B cell (primary cell): ENCODE measurements at regions not wholly inside any gene's neighbourhood (a gene's known extent, or its start where the extent isn't known, plus 50 kb on each side); places are given as distances from the start of the nearest gene placed in this dataset.

Experiments used
- ATAC-seq: fragments of 200-7000 bp; cut with Tn5 transposase; one replicate; pipeline ENCODE4 v1.10.0; 2021; ENCODE audit warnings: low read depth, mild to moderate bottlenecking, moderate number of reproducible peaks, moderate library complexity
- CTCF ChIA-PET: fragments of 350-600 bp; sonication (Branson Sonifier 250); formaldehyde crosslinking; loops from one replicate; lab custom pipeline; 2021; ENCODE audit warnings: antibody characterized with exemption, inconsistent platforms; lab: Charles Lee
- POLR2A ChIA-PET: fragments of 350-600 bp; sonication (Branson Sonifier 250); formaldehyde crosslinking; loops from one replicate; lab custom pipeline; 2021; ENCODE audit warnings: antibody characterized with exemption; lab: Charles Lee
- DNase-seq: peaks from one replicate; pipeline ENCODE4 v3.0.0; 2013
- H2AFZ ChIP-seq: 2 replicates; pipeline ENCODE4 v1.6.1; 2012; ENCODE audit warnings: mild to moderate bottlenecking, low read depth, low read length; ENCODE audit not compliant: insufficient read depth, poor library complexity, severe bottlenecking
- H3K27ac ChIP-seq, 2 donors: 1 replicate in 1 of 2; 2 replicates in 1 of 2; pipeline ENCODE4 v1.5.1; 2012 to 2013; ENCODE audit warnings: low read length in 2 of 2, mild to moderate bottlenecking in 2 of 2, moderate library complexity in 1 of 2
- H3K27me3 ChIP-seq, 4 experiments: fragments of 200-600 bp in 1 of 4; sonication (generic) in 1 of 4; replicated peaks in 1 of 4; 1 replicate in 2 of 4; 2 replicates in 2 of 4; pipeline versions ENCODE4 v1.6.1 to v1.7.0; 2013 to 2016; ENCODE audit warnings: low read length in 3 of 4, mild to moderate bottlenecking in 2 of 4, mixed read lengths in 1 of 4, moderate library complexity in 1 of 4; ENCODE audit not compliant: insufficient read depth in 4 of 4, control insufficient read depth in 3 of 4; ENCODE audit errors: control extremely low read depth in 1 of 4
- H3K36me3 ChIP-seq, 2 experiments: replicated peaks in 1 of 2; 1 replicate in 1 of 2; 2 replicates in 1 of 2; pipeline versions ENCODE4 v1.6.1 to v1.7.1; 2013; ENCODE audit warnings: low read length in 1 of 2; ENCODE audit not compliant: insufficient read depth in 2 of 2, control insufficient read depth in 1 of 2; ENCODE audit errors: control extremely low read depth in 1 of 2, extremely low read depth in 1 of 2
- H3K4me1 ChIP-seq, 2 donors: fragments of 200-600 bp in 1 of 2; sonication (generic) in 1 of 2; 1 replicate in 1 of 2; 2 replicates in 1 of 2; pipeline versions ENCODE4 v1.5.1 to v1.6.1; 2013 to 2017; ENCODE audit warnings: low read length in 2 of 2; ENCODE audit not compliant: control insufficient read depth in 2 of 2, insufficient read depth in 2 of 2
- H3K4me2 ChIP-seq: replicated peaks from 2 replicates; pipeline ENCODE3; 2012; ENCODE audit warnings: mild to moderate bottlenecking, low read depth, low read length; ENCODE audit not compliant: poor library complexity, severe bottlenecking
- H3K4me3 ChIP-seq, 5 experiments: fragments of 200-600 bp in 1 of 5; sonication (generic) in 1 of 5; 1 replicate in 3 of 5; 2 replicates in 2 of 5; pipeline versions ENCODE4 v1.5.1 to v1.7.0; 2011 to 2016; ENCODE audit warnings: low read length in 4 of 5, mild to moderate bottlenecking in 4 of 5, low read depth in 2 of 5, control low read depth in 1 of 5, moderate library complexity in 1 of 5; ENCODE audit not compliant: insufficient read depth in 1 of 5; ENCODE audit errors: control extremely low read depth in 1 of 5, extremely low read depth in 1 of 5
- H3K79me2 ChIP-seq: fragments of 200-600 bp; sonication (generic); one replicate; pipeline ENCODE4 v1.6.0; 2016; ENCODE audit warnings: low read length; ENCODE audit not compliant: control insufficient read depth, insufficient read depth
- H3K9ac ChIP-seq: fragments of 200-600 bp; sonication (generic); 2 replicates; pipeline ENCODE4 v1.6.1; 2017; ENCODE audit warnings: mild to moderate bottlenecking, low read length, moderate library complexity
- H3K9me3 ChIP-seq, 3 donors: one replicate each; pipeline versions ENCODE4 v1.6.1 to v1.7.1; 2013; ENCODE audit warnings: low read length in 2 of 3; ENCODE audit not compliant: control insufficient read depth in 2 of 3, insufficient read depth in 1 of 3; ENCODE audit errors: control extremely low read depth in 1 of 3
- H4K20me1 ChIP-seq: 2 replicates; pipeline ENCODE4 v1.6.0; 2012; ENCODE audit warnings: mild to moderate bottlenecking, low read length; ENCODE audit not compliant: insufficient read depth, control insufficient read depth, poor library complexity, severe bottlenecking
- H3K27ac Mint-ChIP-seq: one replicate; pipeline ENCODE4 v1.8.0; 2021; ENCODE audit warnings: mixed read lengths
- H3K27me3 Mint-ChIP-seq: one replicate; pipeline ENCODE4 v1.8.0; 2021; ENCODE audit warnings: mixed read lengths
- H3K4me1 Mint-ChIP-seq: one replicate; pipeline ENCODE4 v1.8.0; 2021; ENCODE audit warnings: mixed read lengths
- H3K4me3 Mint-ChIP-seq: one replicate; pipeline ENCODE4 v1.8.0; 2021; ENCODE audit warnings: mixed read lengths
- H3K9me3 Mint-ChIP-seq: one replicate; pipeline ENCODE4 v1.8.0; 2022; ENCODE audit warnings: mixed read lengths; ENCODE audit not compliant: insufficient read depth
- EZH2 ChIP-seq: IDR thresholded peaks from 2 replicates; pipeline ENCODE4 v1.6.1; 2012; ENCODE audit warnings: borderline replicate concordance, low read depth, mild to moderate bottlenecking, moderate library complexity, low read length; ENCODE audit not compliant: insufficient read depth, poor library complexity, severe bottlenecking
- WGBS: methylation state at CpG from one replicate; pipeline ENCODE4 v1.1.5; 2013; ENCODE audit warnings: missing lambda C conversion rate; ENCODE audit not compliant: insufficient coverage; 5-methylcytosine and 5-hydroxymethylcytosine counted together
- intact Hi-C: fragments of 100-400 bp; cut with micrococcal nuclease; formaldehyde crosslinking; loops from one replicate; pipeline ENCODE4 v1.10.0; 2022
- TF ChIP-seq, protein P1 (sequence below): fragments of 200-600 bp; IDR thresholded peaks from one replicate; pipeline ENCODE4 v1.8.0; 2022; ENCODE audit warnings: antibody characterized with exemption, mild to moderate bottlenecking

DNA sequence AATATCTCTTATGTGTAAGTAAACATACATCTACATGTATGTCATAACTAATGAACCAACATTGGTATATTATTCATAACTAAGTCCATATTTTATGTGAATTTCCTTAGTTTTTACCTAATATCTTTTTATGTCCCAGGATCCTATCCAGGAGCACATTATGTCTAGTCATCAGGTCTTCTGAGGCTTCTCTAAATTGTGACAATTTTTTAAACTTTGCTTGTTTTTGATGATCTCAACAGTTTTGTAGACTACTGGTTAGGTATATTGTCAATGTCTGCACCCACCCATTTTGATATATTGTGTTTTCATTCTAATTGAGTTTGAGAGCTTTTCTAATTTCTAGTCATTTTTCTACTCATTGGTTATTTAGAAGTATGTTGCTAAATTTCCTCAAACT is 288.2 kb upstream of the DIO3 start:
- H3K4me1 Mint-ChIP-seq = no peaks in the 10 kb centered on the region
- no peaks in the 10 kb centered on the region for H3K9me3 ChIP-seq
- ChIA-PET CTCF (no interaction called here), POLR2A (no interaction called here)
- intact Hi-C loops = no loop called here
- no peak for DNase-seq
- H3K9me3 Mint-ChIP-seq = peaks cover 2% of the 10 kb centered on the region
- no peak overlapping the region for H3K27ac ChIP-seq
- H3K4me3 ChIP-seq = no peak overlapping the region
- no peak for TF ChIP-seq EZH2
- TF ChIP-seq, protein P1, sequence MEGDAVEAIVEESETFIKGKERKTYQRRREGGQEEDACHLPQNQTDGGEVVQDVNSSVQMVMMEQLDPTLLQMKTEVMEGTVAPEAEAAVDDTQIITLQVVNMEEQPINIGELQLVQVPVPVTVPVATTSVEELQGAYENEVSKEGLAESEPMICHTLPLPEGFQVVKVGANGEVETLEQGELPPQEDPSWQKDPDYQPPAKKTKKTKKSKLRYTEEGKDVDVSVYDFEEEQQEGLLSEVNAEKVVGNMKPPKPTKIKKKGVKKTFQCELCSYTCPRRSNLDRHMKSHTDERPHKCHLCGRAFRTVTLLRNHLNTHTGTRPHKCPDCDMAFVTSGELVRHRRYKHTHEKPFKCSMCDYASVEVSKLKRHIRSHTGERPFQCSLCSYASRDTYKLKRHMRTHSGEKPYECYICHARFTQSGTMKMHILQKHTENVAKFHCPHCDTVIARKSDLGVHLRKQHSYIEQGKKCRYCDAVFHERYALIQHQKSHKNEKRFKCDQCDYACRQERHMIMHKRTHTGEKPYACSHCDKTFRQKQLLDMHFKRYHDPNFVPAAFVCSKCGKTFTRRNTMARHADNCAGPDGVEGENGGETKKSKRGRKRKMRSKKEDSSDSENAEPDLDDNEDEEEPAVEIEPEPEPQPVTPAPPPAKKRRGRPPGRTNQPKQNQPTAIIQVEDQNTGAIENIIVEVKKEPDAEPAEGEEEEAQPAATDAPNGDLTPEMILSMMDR = no peak
- ATAC-seq = no peak
- H3K36me3 ChIP-seq = no peaks in the 10 kb centered on the region
- H4K20me1 ChIP-seq = no peaks in the 10 kb centered on the region
- no peaks in the 10 kb centered on the region for H3K27me3 ChIP-seq
- H3K27me3 Mint-ChIP-seq = no peaks in the 10 kb centered on the region
- H3K4me1 ChIP-seq = no peaks in the 10 kb centered on the region
- H3K9ac ChIP-seq = no peak overlapping the region
- H3K27ac Mint-ChIP-seq = no peak overlapping the region
- H2AFZ ChIP-seq = no peak overlapping the region
- H3K4me3 Mint-ChIP-seq = no peak overlapping the region
- H3K4me2 ChIP-seq = no peak overlapping the region
- H3K79me2 ChIP-seq = no peaks in the 10 kb centered on the region

DNA sequence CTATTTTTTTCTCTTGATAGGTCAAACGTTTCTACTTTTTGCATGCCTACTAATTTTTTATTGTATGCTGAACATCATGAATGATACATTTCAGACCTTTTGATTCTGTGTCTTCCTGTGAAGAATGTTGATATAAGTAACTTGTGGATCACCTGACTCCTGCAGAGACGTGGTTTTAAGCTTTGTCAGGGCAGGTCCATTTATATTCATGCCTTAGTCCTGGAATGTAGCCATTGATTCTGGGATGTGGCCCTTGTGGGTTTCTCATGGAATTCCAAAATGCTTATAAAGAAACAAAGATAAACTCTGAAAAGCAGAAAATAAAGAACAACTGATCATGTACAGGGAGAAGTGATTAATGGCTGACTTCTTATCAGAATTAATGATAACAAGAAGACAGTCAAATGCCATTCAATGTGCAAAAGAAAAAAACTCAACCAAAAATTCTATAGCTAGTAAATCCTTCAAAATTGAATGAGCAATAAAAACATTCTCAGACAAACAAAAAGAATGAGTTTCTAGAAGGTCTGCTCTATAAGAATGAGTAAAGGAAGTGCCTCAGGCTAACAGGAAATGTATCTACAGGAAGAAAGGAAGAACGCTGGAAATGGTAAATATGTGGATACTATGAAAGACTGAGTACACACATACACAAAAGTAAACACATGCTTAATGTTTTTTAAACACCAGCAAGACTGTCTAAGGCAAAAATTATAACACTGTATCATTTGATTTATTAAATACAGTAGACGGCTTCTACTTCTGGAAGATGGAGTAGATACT is 284.8 kb upstream of the DIO3 start:
- Mint-ChIP-seq H3K27ac (no peak overlapping the region), H3K4me1 (no peaks in the 10 kb centered on the region), H3K4me3 (no peak overlapping the region), H3K27me3 (no peaks in the 10 kb centered on the region), H3K9me3 (peaks cover 2% of the 10 kb centered on the region)
- no peak for TF ChIP-seq EZH2
- TF ChIP-seq, protein P1 = no peak
- no peaks in the 10 kb centered on the region for H3K27me3 ChIP-seq
- POLR2A ChIA-PET = no interaction called here
- intact Hi-C loops = no loop called here
- H3K27ac ChIP-seq = no peak overlapping the region
- no peaks in the 10 kb centered on the region for H3K79me2 ChIP-seq
- ATAC-seq (no peak), DNase-seq (no peak)
- no peaks in the 10 kb centered on the region for H3K36me3 ChIP-seq
- H3K9me3 ChIP-seq = no peaks in the 10 kb centered on the region
- WGBS = no CpG with 5 or more reads among the region's 4 CpGs
- no peak overlapping the region for H3K4me2 ChIP-seq
- H3K9ac ChIP-seq = no peak overlapping the region
- no peak overlapping the region for H2AFZ ChIP-seq
- H3K4me1 ChIP-seq = no peaks in the 10 kb centered on the region
- CTCF ChIA-PET = no interaction called here
- H4K20me1 ChIP-seq = no peaks in the 10 kb centered on the region
- H3K4me3 ChIP-seq = no peak overlapping the region
